NCI-H1092 treated with DMSO at 0.1 percent for 48 hours (cell line): ENCODE measurements at regions not wholly inside any gene's neighbourhood (a gene's known extent, or its start where the extent isn't known, plus 50 kb on each side); places are given as distances from the start of the nearest gene placed in this dataset.
"Not testable (repeated sequence)": the region's sequence is repeated elsewhere in the genome, so short reads cannot be mapped to it uniquely, and the experiment has no call there.

Source experiments
- DNase-seq: peaks from one replicate; lab custom pipeline; 2025; lab: John Stamatoyannopoulos, UW

DNA sequence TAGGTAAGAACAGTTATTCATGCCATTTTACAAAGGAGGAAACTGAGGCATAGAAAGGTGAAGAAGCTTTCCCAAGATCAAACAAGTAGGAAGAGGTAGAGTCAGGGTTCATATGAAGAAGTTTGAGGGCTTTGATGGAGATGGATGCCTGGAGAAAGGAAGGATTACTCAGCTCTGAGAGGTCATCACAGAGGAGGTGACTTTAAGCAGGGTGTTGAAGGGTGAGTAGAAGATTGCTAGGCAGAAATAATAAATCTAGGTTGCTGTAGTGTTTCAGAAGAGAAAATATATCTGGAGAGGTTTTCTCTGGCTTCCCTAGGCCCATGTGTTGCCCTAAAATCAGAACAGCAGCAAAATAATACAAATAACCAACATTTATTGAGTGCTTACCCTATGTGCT is 196.3 kb downstream of the PALM2AKAP2 start:
- no peak for DNase-seq

DNA sequence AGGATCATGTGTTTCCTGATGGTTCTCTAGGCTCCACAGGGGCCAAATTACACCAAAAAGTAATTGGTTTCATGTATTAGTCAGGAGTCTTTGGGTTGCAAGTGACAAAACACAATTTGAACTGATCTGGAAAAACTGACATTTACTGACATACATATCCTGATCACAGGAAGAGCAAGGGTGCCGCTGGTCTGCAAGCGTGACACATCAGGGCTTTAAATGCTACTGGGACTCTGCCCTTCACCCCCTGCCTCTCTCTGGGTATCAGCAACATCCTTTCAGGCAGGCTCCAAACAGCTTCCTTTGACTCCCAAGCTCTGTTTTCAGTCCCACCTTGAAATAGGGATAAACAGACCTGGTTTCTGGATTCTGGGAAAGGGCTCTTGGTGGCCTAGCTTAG is 197.5 kb downstream of the PALM2AKAP2 start:
- no peak for DNase-seq

DNA sequence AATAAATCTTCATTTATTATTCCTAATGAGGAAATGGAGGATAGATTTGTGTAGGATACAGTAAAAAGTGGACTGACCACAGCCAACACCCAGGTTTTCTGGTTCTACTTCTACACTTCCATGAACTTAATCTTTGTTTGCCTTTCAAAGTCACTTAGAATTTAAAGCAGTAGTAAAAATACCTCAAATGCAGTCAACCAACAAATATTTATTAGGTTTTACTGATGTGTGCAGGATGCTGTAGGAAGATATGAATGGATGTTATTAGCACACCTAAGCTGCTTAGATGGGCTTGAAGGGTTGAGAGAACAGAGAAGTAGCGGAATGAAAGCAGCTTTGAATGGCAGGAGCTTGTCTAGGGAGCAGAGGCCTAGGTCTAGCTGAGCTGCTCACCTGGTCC is 201.1 kb downstream of the PALM2AKAP2 start:
- DNase-seq, result no peak

GRCh38 chr9:109986521-109986991 is 206.6 kb downstream of the PALM2AKAP2 start:
- no peak for DNase-seq

- no peak for DNase-seq
Observed at GRCh38 chr9:109989296-109989695, 209.3 kb downstream of the PALM2AKAP2 start.

DNA sequence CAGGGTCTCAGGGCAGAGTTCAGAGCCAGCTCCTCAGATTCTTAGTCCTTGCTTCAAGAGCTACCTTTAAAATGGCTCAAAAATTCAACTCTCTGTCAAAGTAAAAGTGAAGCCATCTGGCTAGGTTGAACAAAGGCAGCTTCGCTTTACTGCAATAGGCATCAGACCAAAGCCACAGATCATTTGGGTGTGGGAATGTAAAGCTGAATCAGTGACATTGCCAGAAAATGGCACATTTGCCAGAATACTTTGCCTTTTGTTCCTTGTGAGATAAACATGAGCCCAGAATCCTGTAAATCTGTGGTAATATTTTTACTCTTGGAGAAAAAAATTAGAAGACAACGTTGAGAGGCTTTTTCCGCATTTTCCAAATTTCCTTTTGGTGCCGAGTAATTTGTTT is 210.5 kb downstream of the PALM2AKAP2 start:
- DNase-seq, result no peak

DNA sequence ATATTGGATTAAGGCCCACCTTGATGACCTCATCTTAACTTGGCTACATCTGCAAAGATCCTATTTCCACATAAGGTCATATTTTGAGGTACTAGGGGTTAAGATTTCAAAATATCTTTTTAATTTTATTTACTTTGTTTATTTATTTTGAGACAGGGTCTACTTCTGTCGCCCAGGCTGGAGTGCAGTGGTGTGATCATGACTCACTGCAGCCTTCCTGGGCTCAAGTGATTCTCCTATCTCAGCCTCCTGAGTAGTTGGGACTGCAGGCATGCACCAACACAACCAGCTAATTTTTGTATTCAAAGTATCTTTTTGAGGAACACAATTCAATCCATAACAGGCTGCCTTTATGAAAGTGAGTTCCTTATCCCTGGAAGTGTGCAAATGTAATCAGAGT is 212.3 kb downstream of the PALM2AKAP2 start:
- DNase-seq, result no peak

DNA sequence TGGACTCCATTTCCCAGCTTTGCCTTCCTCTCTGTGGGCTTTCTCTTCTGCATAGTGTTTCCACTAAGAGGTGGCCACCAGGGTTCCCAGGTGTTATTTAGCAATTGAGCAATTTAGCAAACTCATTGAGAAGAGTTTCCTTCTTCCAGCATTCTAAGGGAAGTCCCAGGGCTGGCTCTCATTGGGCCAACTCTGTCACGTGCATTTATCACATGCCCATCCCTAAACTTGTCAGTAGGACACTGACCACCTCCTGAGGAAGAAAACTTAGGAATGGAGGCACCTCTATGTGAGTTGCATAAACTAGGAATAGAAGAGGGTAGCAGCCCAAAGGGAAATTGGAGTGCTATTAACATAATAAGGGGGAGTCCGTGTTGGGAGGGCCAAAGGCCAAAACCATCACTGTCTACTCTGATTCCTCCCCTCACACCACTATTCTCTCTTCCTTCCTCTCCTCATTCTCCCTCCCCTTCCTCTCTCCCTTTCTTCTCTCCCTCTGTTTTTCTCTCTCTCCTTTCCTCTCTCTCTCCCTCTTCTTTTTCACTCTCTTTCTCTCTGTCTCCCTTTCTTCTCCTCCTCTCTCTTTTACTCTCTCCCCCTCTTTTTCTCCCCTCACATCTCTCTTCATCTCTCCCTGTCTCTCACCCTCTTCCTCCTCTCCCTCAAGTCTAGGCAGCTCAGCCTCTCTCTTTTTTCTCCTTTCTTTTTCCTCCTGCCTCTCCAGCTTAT is 213.4 kb downstream of the PALM2AKAP2 start:
- no peak for DNase-seq

DNA sequence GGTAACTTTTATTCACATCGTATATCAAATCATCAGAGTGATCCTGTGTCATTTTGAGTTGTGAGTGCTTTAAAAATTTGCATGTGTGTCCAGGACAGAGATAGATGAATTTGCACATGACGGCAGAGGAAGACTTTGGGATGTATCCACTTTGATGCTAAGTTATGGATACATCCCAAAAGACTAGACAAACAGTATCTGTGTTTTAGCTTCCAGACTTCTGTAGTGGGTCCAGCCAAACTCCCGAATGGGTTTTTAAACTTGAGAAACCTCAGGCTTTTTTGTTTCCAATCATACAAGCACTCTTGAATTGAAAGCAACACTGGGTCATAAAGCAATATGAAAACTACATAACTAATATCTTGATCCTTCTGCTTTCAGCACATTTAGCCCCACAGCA is 213.8 kb downstream of the C9orf152 start:
- DNase-seq, result no peak

DNA sequence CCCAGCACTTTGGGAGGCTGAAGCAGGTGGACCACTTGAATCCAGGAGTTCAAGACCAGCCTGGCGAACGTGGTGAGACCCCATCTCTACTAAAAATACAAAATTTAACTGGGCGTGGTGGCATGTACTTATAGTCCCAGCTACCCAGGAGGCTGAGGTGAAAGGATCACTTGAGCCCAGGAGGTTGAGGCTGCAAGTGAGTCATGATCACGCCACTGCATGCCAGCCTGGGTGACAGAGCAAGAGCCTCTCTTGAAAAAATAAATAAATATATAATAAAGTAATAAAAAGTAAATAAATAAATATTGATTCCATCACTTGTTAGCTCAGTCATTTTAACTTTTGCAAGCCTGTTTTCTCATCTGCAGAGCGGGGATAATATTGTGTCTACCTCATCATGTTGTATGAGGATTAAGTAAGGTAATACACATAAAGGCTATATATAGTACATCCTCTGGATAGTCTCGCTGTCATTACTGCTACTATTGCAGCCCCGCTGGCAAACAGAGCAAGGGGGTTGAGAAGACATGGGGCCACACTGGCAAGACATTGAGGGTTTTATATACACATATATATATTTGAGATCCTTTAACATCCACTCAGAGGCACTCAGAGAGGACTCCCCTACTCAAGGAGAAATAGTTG is 210.9 kb downstream of the C9orf152 start:
- no peak for DNase-seq

DNA sequence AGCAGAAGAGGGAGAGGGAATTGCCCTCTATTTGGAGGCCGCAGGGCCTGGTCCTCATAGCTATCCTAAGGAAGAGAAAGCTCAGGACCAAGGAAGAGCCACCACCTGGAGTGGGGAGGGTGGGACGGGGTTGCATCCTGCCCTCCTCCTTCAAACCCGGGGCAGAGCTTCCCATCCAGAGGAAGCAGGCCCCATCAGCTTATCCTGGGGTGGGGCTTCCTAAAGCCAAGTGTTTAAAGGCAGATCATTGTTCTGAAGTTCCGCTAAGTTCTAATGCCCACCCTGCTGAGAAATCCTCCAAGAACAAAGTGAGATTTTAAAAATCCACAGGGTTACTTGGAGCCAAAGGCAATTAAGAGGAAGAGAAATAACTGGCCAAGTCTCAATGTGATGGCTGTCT is 210.3 kb downstream of the C9orf152 start:
- DNase-seq, result no peak

DNA sequence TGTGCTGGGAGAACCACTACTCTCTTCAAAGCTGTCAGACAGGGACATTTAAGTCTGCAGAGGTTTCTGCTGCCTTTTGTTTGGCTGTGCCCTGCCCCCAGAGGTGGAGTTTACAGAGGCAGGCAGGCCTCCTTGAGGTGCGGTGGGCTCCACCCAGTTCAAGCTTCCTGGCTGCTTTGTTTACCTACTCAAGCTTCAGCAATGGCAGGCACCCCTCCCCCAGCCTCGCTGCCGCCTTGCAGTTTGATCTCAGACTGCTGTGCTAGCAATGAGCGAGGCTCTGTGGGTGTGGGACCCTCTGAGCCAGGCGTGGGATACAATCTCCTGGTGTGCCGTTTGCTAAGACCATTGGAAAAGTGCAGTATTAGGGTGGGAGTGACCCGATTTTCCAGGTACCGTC is 202.4 kb downstream of the C9orf152 start:
- not testable (repeated sequence) for DNase-seq

- no peak for DNase-seq
Observed at GRCh38 chr9:110006657-110007056, 201.3 kb downstream of the C9orf152 start.

DNA sequence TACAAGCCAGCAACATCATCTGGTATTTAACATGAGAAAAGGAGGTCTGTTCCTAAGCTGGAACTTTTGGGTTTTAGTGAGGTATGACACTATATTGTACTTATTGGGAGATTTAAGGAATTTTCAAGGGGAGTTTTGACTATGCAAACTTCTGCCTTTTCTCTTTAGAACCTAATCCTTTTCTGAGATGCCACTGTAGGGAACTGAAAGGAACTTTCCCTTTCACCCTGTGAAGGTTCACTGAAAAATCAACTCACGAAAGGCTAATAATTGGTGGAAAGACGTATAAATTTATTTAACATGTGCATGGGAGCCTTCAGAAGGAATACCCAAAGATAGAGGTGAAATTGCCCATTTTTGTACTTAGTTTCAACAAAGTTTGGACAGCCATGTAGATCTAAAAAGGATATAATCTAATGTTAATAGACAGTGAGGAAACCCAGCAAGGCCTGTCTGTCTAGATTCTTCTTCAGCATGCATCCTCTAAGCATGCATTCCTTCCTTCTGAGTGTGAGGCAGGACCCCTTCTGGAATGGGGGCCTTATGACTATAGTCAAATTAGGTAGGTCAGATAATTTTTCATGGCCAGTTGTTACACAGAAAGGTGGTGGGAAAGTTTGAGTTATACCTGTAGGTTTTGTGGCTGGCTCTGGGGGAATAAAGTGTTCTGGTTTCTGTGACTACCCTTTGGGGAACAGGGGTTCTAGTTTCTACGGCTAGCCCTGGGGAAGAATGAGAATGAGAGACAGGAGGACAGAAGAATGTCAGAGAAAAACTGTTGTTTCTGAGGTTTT is 200.3 kb downstream of the C9orf152 start:
- no peak for DNase-seq

GRCh38 chr9:110008663-110009062 is 199.3 kb downstream of the C9orf152 start:
- no peak for DNase-seq

GRCh38 chr9:110011628-110012320 is 196.2 kb downstream of the C9orf152 start:
- no peak for DNase-seq

DNA sequence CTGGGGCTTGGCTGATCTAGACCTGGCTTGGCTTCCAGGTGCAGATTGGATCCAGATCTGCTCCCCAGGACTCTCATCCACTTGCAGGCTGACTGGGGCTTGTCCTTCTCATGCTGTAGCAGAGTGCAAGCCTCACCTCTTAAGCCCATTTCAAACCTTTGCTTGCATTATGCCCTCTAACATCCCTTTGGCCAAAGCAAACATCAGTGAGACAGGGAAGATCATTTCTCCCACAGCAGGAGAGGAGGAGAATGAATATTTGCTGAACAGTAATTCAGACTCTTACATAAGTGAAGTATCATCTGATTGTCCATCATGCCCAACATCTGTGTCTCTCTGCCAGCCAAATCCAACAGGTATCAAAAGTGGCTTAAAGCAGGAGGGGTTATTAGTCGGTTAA is 194.9 kb downstream of the C9orf152 start:
- peak; percentile 46 for DNase-seq

GRCh38 chr9:110015759-110016158 is 192.2 kb downstream of the C9orf152 start:
- DNase-seq, result no peak

DNA sequence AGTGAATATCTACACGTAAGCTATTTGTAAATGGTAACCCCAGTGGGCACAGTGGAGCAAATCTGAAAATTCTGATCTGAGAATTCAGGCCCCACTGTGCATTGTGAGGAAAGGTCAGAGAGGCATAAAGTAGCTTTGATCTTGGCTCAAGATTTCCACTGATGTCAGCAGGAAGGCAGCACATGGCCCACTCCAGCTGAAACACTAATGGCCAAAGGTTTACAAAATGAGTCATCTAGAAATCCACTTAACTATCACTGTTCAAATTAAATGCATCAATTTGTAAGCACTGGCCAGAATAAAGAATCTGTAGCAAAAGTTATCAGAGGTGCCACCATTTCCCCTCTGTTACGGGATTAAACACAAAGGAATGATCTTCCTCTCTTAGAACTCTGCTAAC is 191.6 kb downstream of the C9orf152 start:
- DNase-seq, result no peak

- not testable (repeated sequence) for DNase-seq
Observed at GRCh38 chr9:110020216-110020615, 187.7 kb downstream of the C9orf152 start.

- no peak for DNase-seq
Observed at GRCh38 chr9:110021891-110022290, 186.1 kb downstream of the C9orf152 start.

DNA sequence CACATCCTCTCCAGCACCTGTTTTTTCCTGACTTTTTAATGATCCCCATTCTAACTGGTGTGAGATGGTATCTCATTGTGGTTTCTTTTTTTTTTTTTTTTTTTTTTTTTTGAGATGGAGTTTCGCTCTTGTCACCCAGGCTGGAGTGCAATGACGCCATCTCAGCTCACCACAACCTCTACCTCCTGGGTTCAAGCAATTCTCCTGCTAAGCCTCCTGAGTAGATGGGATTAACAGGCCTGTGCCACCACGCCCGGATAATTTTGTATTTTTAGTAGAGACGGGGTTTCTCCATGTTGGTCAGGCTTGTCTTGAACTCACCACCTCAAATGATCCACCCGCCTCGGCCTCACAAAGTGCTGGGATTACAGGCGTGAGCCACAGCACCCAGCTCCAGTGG is 184.7 kb downstream of the C9orf152 start:
- DNase-seq, result not testable (repeated sequence)
